DMS 273 (cell line): ENCODE measurements at regions not wholly inside any gene's neighbourhood (a gene's known extent, or its start where the extent isn't known, plus 50 kb on each side); places are given as distances from the start of the nearest gene placed in this dataset.
A peak's percentile ranks its signal among the peaks of the same experiment; 100 is the strongest.
"Not testable (repeated sequence)": the region's sequence is repeated elsewhere in the genome, so short reads cannot be mapped to it uniquely, and the experiment has no call there.

Experiments
- DNase-seq: peaks from one replicate; lab custom pipeline; 2025; ENCODE audit not compliant: unreplicated experiment; lab: John Stamatoyannopoulos, UW

GRCh38 chr1:213457733-213458132 is 406.7 kb downstream of the RPS6KC1 start:
- no peak for DNase-seq

- DNase-seq = not testable (repeated sequence)
These were observed 411.3 kb downstream of the RPS6KC1 start for GRCh38 chr1:213462374-213462773.

- no peak for DNase-seq
These were observed 413.9 kb downstream of the RPS6KC1 start for GRCh38 chr1:213464786-213465460.

- no peak for DNase-seq
These were observed 415.5 kb downstream of the RPS6KC1 start for GRCh38 chr1:213466541-213466940.

- peak; percentile 76 for DNase-seq
These were observed 423.0 kb downstream of the RPS6KC1 start for GRCh38 chr1:213474054-213474453.

- DNase-seq = no peak
These were observed 430.4 kb downstream of the RPS6KC1 start for GRCh38 chr1:213481395-213481794.

- no peak for DNase-seq
These were observed 433.3 kb downstream of the RPS6KC1 start for GRCh38 chr1:213484333-213484732.

- DNase-seq = no peak
These were observed 433.7 kb downstream of the RPS6KC1 start for GRCh38 chr1:213484758-213485157.

- DNase-seq = no peak
These were observed 435.4 kb downstream of the RPS6KC1 start for GRCh38 chr1:213486488-213486887.

- DNase-seq = no peak
These were observed 440.4 kb downstream of the RPS6KC1 start for GRCh38 chr1:213491468-213491867.

GRCh38 chr1:213492161-213493041 is 441.4 kb downstream of the RPS6KC1 start:
- no peak for DNase-seq

GRCh38 chr1:213499444-213499843 is 448.4 kb downstream of the RPS6KC1 start:
- DNase-seq = no peak

- no peak for DNase-seq
These were observed 456.6 kb downstream of the RPS6KC1 start for GRCh38 chr1:213507472-213508223.

- no peak for DNase-seq
These were observed 460.1 kb downstream of the RPS6KC1 start for GRCh38 chr1:213511173-213511572.

- no peak for DNase-seq
These were observed 461.3 kb downstream of the RPS6KC1 start for GRCh38 chr1:213512316-213512715.

- DNase-seq = no peak
These were observed 462.0 kb downstream of the RPS6KC1 start for GRCh38 chr1:213513006-213513405.

- not testable (repeated sequence) for DNase-seq
These were observed 463.6 kb downstream of the RPS6KC1 start for GRCh38 chr1:213514408-213515179.

- peak; percentile 67 for DNase-seq
These were observed 468.1 kb downstream of the RPS6KC1 start for GRCh38 chr1:213519098-213519497.

GRCh38 chr1:213521206-213521605 is 466.6 kb upstream of the PROX1 start:
- DNase-seq = no peak

- DNase-seq = no peak
These were observed 463.9 kb upstream of the PROX1 start for GRCh38 chr1:213523781-213524398.
